K562 (cell line): ENCODE measurements at regions not wholly inside any gene's neighbourhood (a gene's known extent, or its start where the extent isn't known, plus 50 kb on each side); places are given as distances from the start of the nearest gene placed in this dataset.

Source experiments
- ATAC-seq: fragments of 200-7000 bp; cut with Tn5 transposase; 3 replicates; pipeline ENCODE4 v1.9.1; 2020; ENCODE audit warnings: moderate library complexity
- BruUV-seq: library from RNA; stranded (reverse); fragments of 400-500 nt; replicated peaks from 2 replicates; lab custom pipeline; 2021; lab: Mats Ljungman, UMichigan
- CTCF ChIA-PET: fragments of 300-600 bp; formaldehyde crosslinking; extraction: SDS; loops from one replicate; lab custom pipeline; 2021; ENCODE audit warnings: low intra/inter-chr PET ratio; lab: Yijun Ruan, JAX
- POLR2A ChIA-PET: fragments of 300-600, 350-650 bp; sonication (Branson Sonifier 250); formaldehyde crosslinking; extraction: SDS; loops from one replicate; lab custom pipeline; 2021; ENCODE audit warnings: antibody characterized with exemption, inconsistent platforms; lab: Yijun Ruan, JAX
- DNase-seq, 4 experiments: peaks; one replicate each; pipeline versions ENCODE4 v3.0.0 to v3.0.0-alpha.2; 2011 to 2018; ENCODE audit warnings: low spot score in 3 of 4, mixed read lengths in 3 of 4; ENCODE audit errors: extremely low read depth in 1 of 4
- FAIRE-seq: peaks from 2 replicates; lab custom pipeline; 2011; peaks lifted over from hg19 to GRCh38; lab: Jason Lieb, UNC
- H2AFZ ChIP-seq: 2 replicates; pipeline ENCODE4 v1.6.0; 2011; ENCODE audit warnings: low read depth, low read length, control low read depth, inconsistent platforms
- H3K27ac ChIP-seq: fragments of 200-600 bp; 3 replicates; pipeline ENCODE4 v1.8.0; 2011; ENCODE audit warnings: low read depth, mild to moderate bottlenecking, control low read depth, inconsistent platforms, low read length, moderate library complexity, mixed read lengths; ENCODE audit errors: extremely low read depth
- H3K27me3 ChIP-seq, 2 experiments: fragments of 300-600 bp in 1 of 2; 2 replicates in 1 of 2; 3 replicates in 1 of 2; pipeline versions ENCODE4 v1.6.0 to v1.8.0; 2011; ENCODE audit warnings: inconsistent platforms in 2 of 2, low read length in 2 of 2, mild to moderate bottlenecking in 1 of 2, mixed read lengths in 1 of 2, moderate library complexity in 1 of 2; ENCODE audit not compliant: control insufficient read depth in 2 of 2, insufficient read depth in 2 of 2
- H3K36me3 ChIP-seq: fragments of 300-600 bp; 3 replicates; pipeline ENCODE4 v1.8.0; 2011; ENCODE audit warnings: mild to moderate bottlenecking, low read length, inconsistent platforms; ENCODE audit not compliant: control insufficient read depth, insufficient read depth
- H3K4me1 ChIP-seq, 2 experiments: fragments of 200-600 bp in 1 of 2; replicated peaks in 1 of 2; 2 replicates in 1 of 2; 3 replicates in 1 of 2; pipeline versions ENCODE4 v1.5.1 to v1.8.0; 2011; ENCODE audit warnings: inconsistent platforms in 2 of 2, low read length in 2 of 2, mild to moderate bottlenecking in 1 of 2, mixed read lengths in 1 of 2, moderate library complexity in 1 of 2; ENCODE audit not compliant: control insufficient read depth in 2 of 2, insufficient read depth in 2 of 2
- H3K4me2 ChIP-seq: 2 replicates; pipeline ENCODE4 v1.6.1; 2011; ENCODE audit warnings: low read length, control low read depth, inconsistent platforms, mixed read lengths; ENCODE audit not compliant: insufficient read depth
- H3K4me3 ChIP-seq: fragments of 200-600 bp; sonication (generic), shearing (Covaris generic); 2 replicates; pipeline ENCODE4 v1.5.1; 2016; ENCODE audit warnings: control low read depth, inconsistent platforms
- H3K79me2 ChIP-seq: fragments of 200-600 bp; 3 replicates; pipeline ENCODE4 v1.8.0; 2011; ENCODE audit warnings: low read length, inconsistent platforms; ENCODE audit not compliant: control insufficient read depth, insufficient read depth
- H3K9ac ChIP-seq, 2 experiments: 2 replicates each; pipeline versions ENCODE4 v1.6.0 to v1.6.1; 2011; ENCODE audit warnings: low read depth in 2 of 2, low read length in 2 of 2, control low read depth in 1 of 2, inconsistent platforms in 1 of 2, mild to moderate bottlenecking in 1 of 2, mixed read lengths in 1 of 2; ENCODE audit not compliant: insufficient read depth in 1 of 2
- H3K9me1 ChIP-seq: one replicate; pipeline ENCODE4 v1.6.0; 2011; ENCODE audit warnings: inconsistent platforms, mild to moderate bottlenecking, low read length, moderate library complexity; ENCODE audit not compliant: control insufficient read depth, insufficient read depth
- H3K9me3 ChIP-seq: replicated peaks from 2 replicates; pipeline ENCODE4 v1.5.1; 2011; ENCODE audit warnings: low read depth, low read length, inconsistent platforms; ENCODE audit not compliant: control insufficient read depth, insufficient read depth
- H4K20me1 ChIP-seq: replicated peaks from 2 replicates; pipeline ENCODE4 v1.6.1; 2011; ENCODE audit warnings: low read length, inconsistent platforms, mixed read lengths; ENCODE audit not compliant: control insufficient read depth, insufficient read depth
- BACH1 ChIP-seq: fragments of 200-800 bp; sonication (Bioruptor generic); IDR thresholded peaks from 2 replicates; pipeline ENCODE4 v1.6.1; 2016; ENCODE audit warnings: missing genetic modification characterization, missing compliant biosample characterization
- BCLAF1 ChIP-seq, 2 experiments: fragments of 450-650 bp in 1 of 2; IDR thresholded peaks; 2 replicates each; pipeline ENCODE4 v1.6.1; 2011 to 2017; ENCODE audit warnings: low read depth in 2 of 2, antibody characterized with exemption in 1 of 2, borderline replicate concordance in 1 of 2, low read length in 1 of 2, mild to moderate bottlenecking in 1 of 2, mixed read lengths in 1 of 2; ENCODE audit not compliant: control insufficient read depth in 1 of 2
- BDP1 ChIP-seq: IDR thresholded peaks from 3 replicates; pipeline ENCODE4 v1.6.1; 2011; ENCODE audit not compliant: insufficient read length, insufficient read depth
- CREB3L1 ChIP-seq: fragments of 450-650 bp; IDR thresholded peaks from 2 replicates; pipeline ENCODE4 v1.6.1; 2014; ENCODE audit warnings: low read depth, mild to moderate bottlenecking, moderate library complexity, borderline replicate concordance
- KLF16 ChIP-seq: IDR thresholded peaks from 2 replicates; pipeline ENCODE4 v1.6.1; 2016; ENCODE audit warnings: antibody characterized with exemption
- MXI1 ChIP-seq: IDR thresholded peaks from 2 replicates; pipeline ENCODE4 v1.6.1; 2011; ENCODE audit warnings: low read depth, mild to moderate bottlenecking, improper control_type of control experiment, low read length
- PHF20 ChIP-seq: fragments of 450-650 bp; IDR thresholded peaks from 2 replicates; pipeline ENCODE4 v1.6.1; 2018; ENCODE audit not compliant: partially characterized antibody
- RBM39 ChIP-seq: fragments of 200-400 bp; formaldehyde crosslinking; optimal IDR thresholded peaks from 2 replicates; pipeline ENCODE3; 2018; ENCODE audit warnings: low read depth, low read length
- SREBF2 ChIP-seq: sonication (generic); formaldehyde crosslinking; IDR thresholded peaks from 2 replicates; pipeline ENCODE4 v1.4.0; 2020; ENCODE audit warnings: mild to moderate bottlenecking, missing genetic modification reagents
- TOE1 ChIP-seq, 2 experiments: fragments of 450-650 bp in 1 of 2; sonication (generic) in 1 of 2; formaldehyde crosslinking in 1 of 2; IDR thresholded peaks; 2 replicates each; pipeline versions ENCODE4 v1.7.1 to v1.8.0; 2016 to 2022; ENCODE audit warnings: borderline replicate concordance in 2 of 2, mild to moderate bottlenecking in 2 of 2, antibody characterized with exemption in 1 of 2, inconsistent platforms in 1 of 2, low read depth in 1 of 2, missing genetic modification reagents in 1 of 2, moderate library complexity in 1 of 2
- ZNF232 ChIP-seq: sonication (generic); formaldehyde crosslinking; IDR thresholded peaks from 2 replicates; pipeline ENCODE4 v1.8.0; 2022; ENCODE audit warnings: mild to moderate bottlenecking, missing genetic modification reagents
- ZNF561 ChIP-seq: fragments of 450-650 bp; formaldehyde crosslinking; conservative IDR thresholded peaks from 2 replicates; pipeline ENCODE4 v1.4.0; 2020; ENCODE audit warnings: mild to moderate bottlenecking, moderate library complexity
- ZSCAN29 ChIP-seq: fragments of 450-650 bp; IDR thresholded peaks from 2 replicates; pipeline ENCODE4 v1.6.1; 2017
- WGBS: fragments of 100-300 bp; shearing (Covaris generic); methylation state at CpG from one replicate; pipeline ENCODE4 v1.1.6; 2016; ENCODE audit warnings: low coverage, mixed read lengths; ENCODE audit not compliant: insufficient coverage; ENCODE audit errors: missing lambda C conversion rate; 5-methylcytosine and 5-hydroxymethylcytosine counted together
- in situ Hi-C: fragments of 300-500 bp; cut with MboI; formaldehyde crosslinking; loops from 4 replicates; pipeline ENCODE4 v1.15.0; 2018; ENCODE audit warnings: inconsistent platforms, mixed read lengths
- intact Hi-C: fragments of 100-400 bp; cut with micrococcal nuclease; formaldehyde crosslinking; loops from 2 replicates; pipeline ENCODE4 v1.14.2; 2022
- TF ChIP-seq, protein P1 (sequence below): sonication (generic); formaldehyde crosslinking; IDR thresholded peaks from 2 replicates; pipeline ENCODE4 v1.8.0; 2023; ENCODE audit warnings: mild to moderate bottlenecking, missing genetic modification reagents

DNA sequence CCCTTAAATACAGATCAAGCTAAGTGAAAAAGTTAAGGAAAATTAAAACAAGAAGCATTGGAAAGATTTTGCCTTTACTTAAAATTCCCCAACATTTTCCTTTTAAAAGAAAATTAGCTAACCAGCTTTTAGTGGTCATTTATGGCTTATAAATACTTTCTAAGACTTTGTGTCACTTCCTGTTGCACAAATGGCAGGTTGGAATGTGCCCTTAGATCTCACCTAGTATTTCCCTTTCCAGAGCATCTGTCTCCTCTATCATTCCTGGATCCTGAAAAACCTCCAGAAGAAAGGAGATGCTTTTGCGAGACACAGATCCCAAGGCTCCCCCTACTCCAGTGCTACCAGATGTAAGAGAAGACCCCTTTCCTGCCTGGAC lies 58.3 kb downstream of the ARF6 start:
- H3K27me3 ChIP-seq = no peaks in the 10 kb centered on the region
- H3K36me3 ChIP-seq = no peaks in the 10 kb centered on the region
- H3K9ac ChIP-seq = no peak overlapping the region
- in situ Hi-C loops = no loop called here
- H3K79me2 ChIP-seq = no peaks in the 10 kb centered on the region
- H3K9me3 ChIP-seq = no peaks in the 10 kb centered on the region
- CTCF ChIA-PET = no interaction called here
- whole genome bisulfite sequencing = 89% methylated on average over 1 of the region's 1 CpG
- no peak overlapping the region for H3K4me2 ChIP-seq
- no peaks in the 10 kb centered on the region; a peak in 1 of 5 replicates for H3K4me1 ChIP-seq
- H3K9me1 ChIP-seq = no peaks in the 10 kb centered on the region
- ATAC-seq (no peak), DNase-seq (no peak), FAIRE-seq (no peak)
- intact Hi-C loops = no loop called here
- no TSS peak for BruUV-seq
- no peak overlapping the region for H3K4me3 ChIP-seq
- H2AFZ ChIP-seq = no peak overlapping the region
- POLR2A ChIA-PET = interaction anchor here (0.7 to 1.6 kb wide), 2 partner anchors 19 to 39 kb away, joined by 3 to 5 read pairs; no protein-coding TSS in a partner anchor
- no peak overlapping the region for H3K27ac ChIP-seq
- no peaks in the 10 kb centered on the region for H4K20me1 ChIP-seq
- TF ChIP-seq BDP1 = no peak
- TF ChIP-seq MXI1 = no peak
- TF ChIP-seq TOE1 (IDR thresholded peaks at IDR 0.05; ENCODE audit: borderline replicate concordance) = no peak
- TF ChIP-seq TOE1 (CRISPR knock-in tag; IDR thresholded peaks at IDR 0.05; ENCODE audit: borderline replicate concordance, low read depth) = no peak
- no peak for TF ChIP-seq KLF16
- TF ChIP-seq PHF20 = no peak
- TF ChIP-seq BCLAF1 (IDR thresholded peaks at IDR 0.05; ENCODE audit: borderline replicate concordance in 1 of 2, control insufficient read depth in 1 of 2, low read depth in 2 of 2, low read length in 1 of 2) = no peak
- no peak for TF ChIP-seq ZNF232 (CRISPR knock-in tag)
- no peak for TF ChIP-seq BACH1 (tag)
- TF ChIP-seq CREB3L1 = no peak
- no peak for TF ChIP-seq RBM39
- TF ChIP-seq ZSCAN29 = no peak
- TF ChIP-seq, protein P1, sequence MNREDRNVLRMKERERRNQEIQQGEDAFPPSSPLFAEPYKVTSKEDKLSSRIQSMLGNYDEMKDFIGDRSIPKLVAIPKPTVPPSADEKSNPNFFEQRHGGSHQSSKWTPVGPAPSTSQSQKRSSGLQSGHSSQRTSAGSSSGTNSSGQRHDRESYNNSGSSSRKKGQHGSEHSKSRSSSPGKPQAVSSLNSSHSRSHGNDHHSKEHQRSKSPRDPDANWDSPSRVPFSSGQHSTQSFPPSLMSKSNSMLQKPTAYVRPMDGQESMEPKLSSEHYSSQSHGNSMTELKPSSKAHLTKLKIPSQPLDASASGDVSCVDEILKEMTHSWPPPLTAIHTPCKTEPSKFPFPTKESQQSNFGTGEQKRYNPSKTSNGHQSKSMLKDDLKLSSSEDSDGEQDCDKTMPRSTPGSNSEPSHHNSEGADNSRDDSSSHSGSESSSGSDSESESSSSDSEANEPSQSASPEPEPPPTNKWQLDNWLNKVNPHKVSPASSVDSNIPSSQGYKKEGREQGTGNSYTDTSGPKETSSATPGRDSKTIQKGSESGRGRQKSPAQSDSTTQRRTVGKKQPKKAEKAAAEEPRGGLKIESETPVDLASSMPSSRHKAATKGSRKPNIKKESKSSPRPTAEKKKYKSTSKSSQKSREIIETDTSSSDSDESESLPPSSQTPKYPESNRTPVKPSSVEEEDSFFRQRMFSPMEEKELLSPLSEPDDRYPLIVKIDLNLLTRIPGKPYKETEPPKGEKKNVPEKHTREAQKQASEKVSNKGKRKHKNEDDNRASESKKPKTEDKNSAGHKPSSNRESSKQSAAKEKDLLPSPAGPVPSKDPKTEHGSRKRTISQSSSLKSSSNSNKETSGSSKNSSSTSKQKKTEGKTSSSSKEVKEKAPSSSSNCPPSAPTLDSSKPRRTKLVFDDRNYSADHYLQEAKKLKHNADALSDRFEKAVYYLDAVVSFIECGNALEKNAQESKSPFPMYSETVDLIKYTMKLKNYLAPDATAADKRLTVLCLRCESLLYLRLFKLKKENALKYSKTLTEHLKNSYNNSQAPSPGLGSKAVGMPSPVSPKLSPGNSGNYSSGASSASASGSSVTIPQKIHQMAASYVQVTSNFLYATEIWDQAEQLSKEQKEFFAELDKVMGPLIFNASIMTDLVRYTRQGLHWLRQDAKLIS = no peak
- no peak for TF ChIP-seq SREBF2 (CRISPR knock-in tag)
- no peak for TF ChIP-seq ZNF561 (CRISPR knock-in tag)
